ENCODE measurements at regions not wholly inside any gene's neighbourhood (a gene's known extent, or its start where the extent isn't known, plus 50 kb on each side); places are given as distances from the start of the nearest gene placed in this dataset.

DNA sequence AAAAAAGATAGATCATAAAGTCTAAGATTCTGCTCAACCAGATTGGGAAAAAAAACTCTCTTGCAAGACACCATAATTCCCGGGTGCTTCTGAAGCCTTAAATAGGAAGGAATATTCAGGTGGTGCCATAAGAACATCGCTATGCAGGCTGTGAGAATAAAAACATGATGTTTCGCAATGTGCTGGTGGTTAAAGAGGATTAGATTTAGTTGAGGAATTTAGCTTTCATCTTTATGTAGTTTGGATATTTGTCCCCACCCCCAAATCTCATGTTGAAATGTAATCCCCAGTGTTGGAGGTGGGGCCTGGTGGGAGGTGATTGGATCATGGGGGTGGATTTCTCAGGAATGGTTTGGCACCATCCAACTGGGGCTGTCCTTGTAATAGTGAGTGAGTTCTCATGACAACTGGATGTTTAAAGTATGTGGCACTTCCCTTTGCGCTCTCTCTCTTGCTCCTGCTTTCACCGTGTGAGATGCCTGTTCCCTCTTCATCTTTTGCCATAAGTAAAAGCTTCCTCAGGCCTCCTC is 132.2 kb downstream of the AKAIN1 start:
- TF ChIP-seq, protein P1, sequence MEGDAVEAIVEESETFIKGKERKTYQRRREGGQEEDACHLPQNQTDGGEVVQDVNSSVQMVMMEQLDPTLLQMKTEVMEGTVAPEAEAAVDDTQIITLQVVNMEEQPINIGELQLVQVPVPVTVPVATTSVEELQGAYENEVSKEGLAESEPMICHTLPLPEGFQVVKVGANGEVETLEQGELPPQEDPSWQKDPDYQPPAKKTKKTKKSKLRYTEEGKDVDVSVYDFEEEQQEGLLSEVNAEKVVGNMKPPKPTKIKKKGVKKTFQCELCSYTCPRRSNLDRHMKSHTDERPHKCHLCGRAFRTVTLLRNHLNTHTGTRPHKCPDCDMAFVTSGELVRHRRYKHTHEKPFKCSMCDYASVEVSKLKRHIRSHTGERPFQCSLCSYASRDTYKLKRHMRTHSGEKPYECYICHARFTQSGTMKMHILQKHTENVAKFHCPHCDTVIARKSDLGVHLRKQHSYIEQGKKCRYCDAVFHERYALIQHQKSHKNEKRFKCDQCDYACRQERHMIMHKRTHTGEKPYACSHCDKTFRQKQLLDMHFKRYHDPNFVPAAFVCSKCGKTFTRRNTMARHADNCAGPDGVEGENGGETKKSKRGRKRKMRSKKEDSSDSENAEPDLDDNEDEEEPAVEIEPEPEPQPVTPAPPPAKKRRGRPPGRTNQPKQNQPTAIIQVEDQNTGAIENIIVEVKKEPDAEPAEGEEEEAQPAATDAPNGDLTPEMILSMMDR (conservative IDR thresholded peaks at IDR 0.05; ENCODE audit: control insufficient read depth, insufficient read depth, low read depth, low read length): no peak
- no peak for DNase-seq (ENCODE audit: low read depth)
- no peak overlapping the region for H3K4me3 ChIP-seq (ENCODE audit: control insufficient read depth, low read depth, low read length)

DNA sequence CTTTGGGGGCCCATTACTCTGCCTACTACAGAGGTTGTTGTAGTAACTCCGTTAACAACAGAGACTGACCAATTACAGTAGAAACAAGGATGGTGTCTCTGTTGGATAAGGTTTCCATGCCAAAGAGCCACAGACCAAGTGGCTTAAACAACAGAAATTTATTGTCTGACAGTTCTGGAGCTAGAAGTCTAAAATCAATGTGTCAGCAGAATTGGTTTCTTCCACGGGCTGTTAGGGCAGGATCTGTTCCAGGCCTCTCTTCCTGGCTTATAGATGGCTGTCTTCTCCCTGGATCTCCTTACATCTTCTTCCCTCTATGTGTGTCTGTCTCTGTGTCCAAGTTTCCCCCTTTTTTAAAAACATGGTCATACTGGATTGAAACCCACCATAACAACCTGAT is 135.3 kb downstream of the AKAIN1 start:
- TF ChIP-seq, protein P1 (conservative IDR thresholded peaks at IDR 0.05; ENCODE audit: control insufficient read depth, insufficient read depth, low read depth, low read length): no peak
- H3K4me3 ChIP-seq (ENCODE audit: control insufficient read depth, low read depth, low read length): no peak overlapping the region
- no peak for DNase-seq (ENCODE audit: low read depth)

DNA sequence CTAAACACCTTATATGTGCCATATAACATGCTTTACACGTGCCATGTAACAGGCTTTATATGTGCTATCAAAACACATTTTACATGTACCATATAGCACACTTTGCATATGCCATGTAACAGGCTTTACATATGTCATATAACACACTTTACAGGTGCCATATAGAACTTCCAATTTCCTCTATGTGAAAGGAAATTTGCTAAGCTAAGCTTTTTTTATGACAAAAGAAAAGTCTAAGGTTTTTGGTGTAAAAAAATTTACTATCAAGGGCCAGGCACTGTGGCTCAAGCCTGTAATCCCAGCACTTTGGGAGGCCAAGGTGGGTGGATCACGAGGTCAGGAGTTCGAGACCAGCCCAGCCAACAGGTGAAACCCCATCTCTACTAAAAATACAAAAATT is 136.5 kb downstream of the AKAIN1 start:
- no peak for DNase-seq (ENCODE audit: low read depth)
- H3K4me3 ChIP-seq (ENCODE audit: control insufficient read depth, low read depth, low read length): no peak overlapping the region
- TF ChIP-seq, protein P1 (conservative IDR thresholded peaks at IDR 0.05; ENCODE audit: control insufficient read depth, insufficient read depth, low read depth, low read length): no peak

DNA sequence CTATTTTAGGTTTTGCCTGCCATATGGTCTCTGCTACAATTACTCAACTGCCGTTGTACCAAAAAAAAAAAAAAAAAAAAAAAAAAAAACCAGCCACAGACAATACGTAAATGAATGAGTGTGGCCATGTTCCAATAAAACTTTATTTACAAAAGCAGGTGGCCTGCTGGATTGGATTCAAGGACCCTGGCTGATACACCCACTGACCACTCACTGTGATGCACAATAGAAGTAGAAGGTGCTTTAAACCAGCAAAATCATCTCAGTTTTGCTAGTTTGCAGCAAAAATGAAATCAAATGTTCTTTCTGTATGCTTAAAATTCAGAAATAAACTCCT is 137.4 kb downstream of the AKAIN1 start:
- no peak overlapping the region for H3K4me3 ChIP-seq (ENCODE audit: control insufficient read depth, low read depth, low read length)
- no peak for DNase-seq (ENCODE audit: low read depth)
- TF ChIP-seq, protein P1 (conservative IDR thresholded peaks at IDR 0.05; ENCODE audit: control insufficient read depth, insufficient read depth, low read depth, low read length): no peak

DNA sequence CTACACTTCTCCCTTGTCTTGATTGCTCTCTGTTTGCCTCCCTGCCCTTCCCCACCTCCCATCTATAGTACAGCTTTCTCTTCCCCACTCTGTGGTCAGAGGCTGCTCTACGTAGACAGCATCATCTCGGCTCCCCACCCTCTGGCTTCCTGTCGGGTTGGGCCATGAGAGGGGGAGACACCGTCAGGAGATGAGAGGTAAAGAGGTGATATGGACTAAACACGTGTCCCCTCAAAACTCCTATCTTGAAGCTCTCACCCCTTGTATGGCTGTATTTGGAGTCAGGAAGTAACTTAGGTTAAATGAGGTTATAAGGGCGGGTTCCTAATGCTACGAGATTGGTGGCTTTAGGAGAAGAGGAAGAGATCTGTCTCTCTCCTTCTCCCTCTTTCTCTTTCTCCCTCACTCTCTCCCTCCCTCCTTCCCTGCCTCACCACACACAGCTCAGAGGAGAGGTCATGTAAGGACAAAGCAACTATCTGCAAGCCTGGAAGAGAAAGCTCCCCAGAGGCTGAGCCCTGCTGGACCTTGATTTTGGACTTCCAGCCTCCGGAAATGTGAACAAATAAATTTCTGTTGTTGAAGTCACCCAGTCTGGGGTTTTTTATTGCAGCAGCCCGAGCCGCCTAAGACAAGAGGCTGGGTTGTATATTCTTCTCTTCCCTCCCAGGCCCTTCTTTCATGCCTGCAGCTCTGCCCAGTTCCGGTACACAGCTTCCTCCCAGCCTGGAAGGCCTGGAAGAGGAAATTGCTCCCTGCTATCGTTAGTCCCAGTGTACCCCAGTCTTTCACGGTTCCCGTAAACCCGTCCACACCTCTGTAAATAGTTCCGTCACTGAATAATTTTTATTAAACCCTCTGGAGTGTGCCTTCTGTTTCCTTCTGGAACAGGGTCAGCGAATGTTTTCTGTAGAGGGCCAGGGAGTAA is 138.0 kb downstream of the AKAIN1 start:
- no peak overlapping the region for H3K4me3 ChIP-seq (ENCODE audit: control insufficient read depth, low read depth, low read length)
- TF ChIP-seq, protein P1 (conservative IDR thresholded peaks at IDR 0.05; ENCODE audit: control insufficient read depth, insufficient read depth, low read depth, low read length): no peak
- DNase-seq (ENCODE audit: low read depth): peak; percentile 4

DNA sequence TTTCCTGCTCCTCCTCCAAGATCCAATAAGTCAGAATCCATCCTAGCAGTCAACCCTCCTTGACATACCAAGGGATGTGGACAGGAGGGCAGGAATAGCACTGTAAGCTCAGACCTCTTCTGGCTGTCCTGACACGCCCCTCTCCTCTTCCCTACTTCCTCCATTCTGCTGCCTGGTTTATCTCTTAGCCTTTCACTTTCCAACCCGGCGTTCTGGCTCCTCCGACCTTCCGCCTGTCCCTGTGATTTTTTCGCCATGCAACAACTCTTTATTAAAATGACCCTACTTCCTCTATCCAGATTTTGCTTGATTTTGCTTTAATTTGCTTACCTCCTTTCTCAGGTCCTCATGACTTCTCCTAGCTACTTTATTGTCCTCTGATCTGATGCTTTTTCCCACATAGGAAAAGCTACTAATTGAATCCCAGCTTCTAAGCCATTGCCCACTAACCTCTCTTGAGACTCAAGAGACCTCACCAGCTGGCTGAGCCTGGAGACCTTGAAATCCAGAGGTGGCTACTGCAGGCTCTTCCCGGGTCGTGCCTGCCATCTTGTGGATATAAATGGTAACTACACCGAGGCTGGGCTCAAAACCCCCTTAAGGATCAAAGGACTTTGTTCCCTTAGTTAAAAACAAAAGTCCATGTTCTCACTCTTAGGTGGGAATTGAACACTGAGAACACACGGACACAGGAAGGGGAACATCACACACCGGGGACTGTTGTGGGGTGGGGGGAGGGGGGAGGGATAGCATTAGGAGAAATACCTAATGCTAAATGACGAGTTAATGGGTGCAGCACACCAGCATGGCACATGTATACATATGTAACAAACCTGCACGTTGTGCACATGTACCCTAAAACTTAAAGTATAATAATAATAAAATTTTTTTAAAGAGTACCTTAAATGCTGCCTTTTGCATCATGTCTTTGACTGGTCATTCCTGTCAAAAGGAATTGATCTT is 139.4 kb downstream of the AKAIN1 start:
- no peak overlapping the region for H3K4me3 ChIP-seq (ENCODE audit: control insufficient read depth, low read depth, low read length)
- peak; percentile 42 for DNase-seq (ENCODE audit: low read depth)
- TF ChIP-seq, protein P1 (conservative IDR thresholded peaks at IDR 0.05; ENCODE audit: control insufficient read depth, insufficient read depth, low read depth, low read length): peak; percentile 69
